K562 (cell line): ENCODE measurements at regions not wholly inside any gene's neighbourhood (a gene's known extent, or its start where the extent isn't known, plus 50 kb on each side); places are given as distances from the start of the nearest gene placed in this dataset.

Experiments
- CHCHD3 ChIP-seq: fragments of 250-450 bp; sonication (Bioruptor Pico); IDR thresholded peaks from 2 replicates; pipeline ENCODE4 v2.1.2; 2022; ENCODE audit warnings: mild to moderate bottlenecking
- CHD7 ChIP-seq: fragments of 200-600 bp; sonication (generic); IDR thresholded peaks from one replicate; pipeline ENCODE4 v1.6.1; 2012; ENCODE audit warnings: mild to moderate bottlenecking, low read depth, low read length, inconsistent platforms
- CREB3 ChIP-seq: fragments of 450-650 bp; conservative IDR thresholded peaks from 2 replicates; pipeline ENCODE4 v1.6.1; 2016; ENCODE audit warnings: missing genetic modification characterization, low read depth, mild to moderate bottlenecking, missing compliant biosample characterization, moderate library complexity
- ELF1 ChIP-seq: fragments of 200-800 bp; sonication (Bioruptor generic); IDR thresholded peaks from 2 replicates; pipeline ENCODE4 v1.6.1; 2016; ENCODE audit warnings: missing genetic modification characterization, missing compliant biosample characterization
- HDAC1 ChIP-seq, 2 experiments: fragments of 450-650 bp; IDR thresholded peaks; 2 replicates each; pipeline ENCODE4 v1.6.1; 2016 to 2017; ENCODE audit warnings: inconsistent platforms in 1 of 2, mild to moderate bottlenecking in 1 of 2, moderate library complexity in 1 of 2
- JUND ChIP-seq, 2 experiments: IDR thresholded peaks; 2 replicates in 1 of 2; 3 replicates in 1 of 2; pipeline ENCODE4 v1.6.1; 2011; ENCODE audit warnings: borderline replicate concordance in 2 of 2, low read depth in 2 of 2, low read length in 2 of 2, improper control_type of control experiment in 1 of 2, missing biosample characterization in 1 of 2, missing genetic modification characterization in 1 of 2, missing genetic modification reagents in 1 of 2
- MEIS2 ChIP-seq: fragments of 450-650 bp; IDR thresholded peaks from 2 replicates; pipeline ENCODE4 v1.6.1; 2014; ENCODE audit warnings: mild to moderate bottlenecking; ENCODE audit not compliant: partially characterized antibody
- MYNN ChIP-seq, 2 experiments: sonication (generic); formaldehyde crosslinking in 1 of 2; IDR thresholded peaks; 2 replicates each; pipeline versions ENCODE4 v1.5.0 to v1.6.1; 2016 to 2020; ENCODE audit warnings: antibody characterized with exemption in 1 of 2, missing genetic modification reagents in 1 of 2
- RBM22 ChIP-seq: fragments of 200-400 bp; formaldehyde crosslinking; IDR thresholded peaks from 2 replicates; pipeline ENCODE4 v1.6.1; 2018; ENCODE audit warnings: low read length, low read depth; ENCODE audit not compliant: poor library complexity, severe bottlenecking
- SAFB2 ChIP-seq: fragments of 200-400 bp; formaldehyde crosslinking; IDR thresholded peaks from 2 replicates; pipeline ENCODE4 v1.6.1; 2018; ENCODE audit warnings: borderline replicate concordance, low read length, low read depth, moderate library complexity; ENCODE audit not compliant: severe bottlenecking
- SMARCE1 ChIP-seq: fragments of 450-650 bp; IDR thresholded peaks from 2 replicates; pipeline ENCODE4 v1.7.1; 2016; ENCODE audit warnings: mild to moderate bottlenecking
- TAF9B ChIP-seq: fragments of 450-650 bp; IDR thresholded peaks from 2 replicates; pipeline ENCODE4 v1.6.1; 2018; ENCODE audit warnings: mild to moderate bottlenecking; ENCODE audit not compliant: partially characterized antibody
- XRCC4 ChIP-seq: IDR thresholded peaks from one replicate; pipeline ENCODE4 v1.6.1; 2011; ENCODE audit not compliant: insufficient read depth, insufficient read length; ENCODE audit errors: extremely low read depth
- ZBTB8A ChIP-seq: fragments of 450-650 bp; IDR thresholded peaks from 2 replicates; pipeline ENCODE4 v1.6.1; 2018; ENCODE audit warnings: mild to moderate bottlenecking, moderate library complexity; ENCODE audit not compliant: partially characterized antibody
- ZNF165 ChIP-seq: fragments of 250-450 bp; sonication (Bioruptor Pico); IDR thresholded peaks from 2 replicates; pipeline ENCODE4 v1.4.0; 2020; ENCODE audit warnings: borderline replicate concordance
- ZNF316 ChIP-seq: fragments of 450-650 bp; IDR thresholded peaks from 2 replicates; pipeline ENCODE4 v1.6.1; 2016

GRCh38 chr4:126775485-126776106, 857.2 kb upstream of the INTU start (continued):
- no peak for TF ChIP-seq CHD7
- TF ChIP-seq MEIS2, result peak; percentile 54
- TF ChIP-seq XRCC4, result no peak
- no peak for TF ChIP-seq CREB3 (tag)
- TF ChIP-seq MYNN (IDR thresholded peaks at IDR 0.05), result no peak
- no peak for TF ChIP-seq MYNN (CRISPR knock-in tag; IDR thresholded peaks at IDR 0.05)
- peak; percentile 96 for TF ChIP-seq ZNF316
- TF ChIP-seq RBM22, result no peak
- no peak for TF ChIP-seq CHCHD3 (CRISPR knock-in tag)
- TF ChIP-seq TAF9B, result no peak
- no peak for TF ChIP-seq ZNF165 (CRISPR knock-in tag)
- TF ChIP-seq SMARCE1, result no peak
- TF ChIP-seq SAFB2, result no peak
- no peak for TF ChIP-seq JUND (IDR thresholded peaks at IDR 0.05; ENCODE audit: borderline replicate concordance, low read depth, low read length)
- no peak; the same call in 2 of the 3 replicates for TF ChIP-seq JUND (tag; IDR thresholded peaks at IDR 0.05; ENCODE audit: borderline replicate concordance, low read depth, low read length)
- peak; percentile 23; the same call in 1 of the 2 replicates for TF ChIP-seq ELF1 (tag)
- no peak for TF ChIP-seq ZBTB8A
- no peak for TF ChIP-seq HDAC1 (IDR thresholded peaks at IDR 0.05)
